Activated naive CD4-positive, alpha-beta T cell treated with Interleukin-2 at 50 U/mL for 16 hours (primary cell): ENCODE measurements at regions not wholly inside any gene's neighbourhood (a gene's known extent, or its start where the extent isn't known, plus 50 kb on each side); places are given as distances from the start of the nearest gene placed in this dataset.
"Not testable (repeated sequence)": the region's sequence is repeated elsewhere in the genome, so short reads cannot be mapped to it uniquely, and the experiment has no call there.

Experiments used
- DNase-seq: peaks from one replicate; pipeline ENCODE4 v3.0.0-alpha.2; 2020

- DNase-seq = no peak
Observed at GRCh38 chr22:34765115-34765514, 300.8 kb upstream of the ISX start.

GRCh38 chr22:34769361-34769760 lies 296.6 kb upstream of the ISX start:
- DNase-seq = no peak

DNA sequence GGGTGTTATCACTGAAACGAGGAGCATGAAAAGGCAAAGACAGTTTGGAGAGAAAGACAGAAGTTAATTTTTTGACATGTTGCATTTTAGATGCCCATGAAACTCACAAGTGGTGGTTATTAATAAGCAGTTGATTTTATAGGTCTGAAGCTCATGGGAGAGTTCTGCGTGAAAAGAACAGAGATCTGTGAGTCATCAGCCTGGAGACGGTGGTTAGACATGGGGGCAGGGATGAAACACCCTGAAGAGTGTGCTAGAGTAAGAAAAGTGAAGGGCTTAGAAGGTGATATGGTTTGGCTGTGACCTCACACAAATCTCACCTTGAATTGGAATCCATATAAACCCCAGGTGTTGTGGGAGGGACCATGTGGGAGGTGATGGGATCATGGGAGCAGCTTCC lies 289.1 kb upstream of the ISX start:
- no peak for DNase-seq

- DNase-seq = no peak
Observed at GRCh38 chr22:34781681-34782080, 284.3 kb upstream of the ISX start.

DNA sequence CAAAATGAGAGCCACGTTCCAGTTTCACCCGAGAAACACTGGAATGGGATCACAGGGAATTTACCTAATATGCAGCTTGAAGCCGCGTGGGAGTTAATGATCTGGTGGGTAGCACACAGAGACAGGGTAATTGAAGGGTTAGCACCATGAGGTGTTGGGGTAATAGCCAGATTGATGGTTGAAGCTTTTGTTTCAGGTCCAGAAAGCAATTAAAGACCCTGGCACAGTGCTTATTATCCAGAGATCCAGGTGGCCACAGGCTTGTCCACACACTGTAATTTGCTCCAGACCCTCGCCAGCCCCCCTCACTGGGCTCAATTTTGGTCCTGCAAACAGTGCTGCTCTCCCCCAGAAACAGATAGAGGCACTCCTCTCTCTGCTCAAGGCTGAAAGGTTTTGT lies 282.5 kb upstream of the ISX start:
- DNase-seq = no peak

DNA sequence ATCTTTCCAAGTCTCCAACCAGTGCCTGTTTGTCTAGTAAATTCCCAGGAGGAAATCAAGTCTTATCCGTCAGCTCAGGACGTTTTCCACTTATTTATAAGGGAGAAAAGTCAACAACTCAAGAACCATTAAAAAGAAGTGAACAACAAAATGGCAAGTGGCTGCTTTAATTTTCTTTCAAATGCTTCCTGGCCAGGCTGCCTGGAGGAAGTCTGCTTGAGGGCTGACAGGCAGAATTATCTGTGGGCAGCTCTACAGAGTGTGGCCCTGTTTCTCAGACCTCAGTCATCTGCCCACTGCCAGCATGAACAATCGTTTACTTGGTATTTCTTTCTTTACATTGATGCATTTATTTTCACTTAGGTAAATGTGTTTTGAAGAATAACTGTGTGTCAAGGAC lies 281.9 kb upstream of the ISX start:
- DNase-seq = no peak

DNA sequence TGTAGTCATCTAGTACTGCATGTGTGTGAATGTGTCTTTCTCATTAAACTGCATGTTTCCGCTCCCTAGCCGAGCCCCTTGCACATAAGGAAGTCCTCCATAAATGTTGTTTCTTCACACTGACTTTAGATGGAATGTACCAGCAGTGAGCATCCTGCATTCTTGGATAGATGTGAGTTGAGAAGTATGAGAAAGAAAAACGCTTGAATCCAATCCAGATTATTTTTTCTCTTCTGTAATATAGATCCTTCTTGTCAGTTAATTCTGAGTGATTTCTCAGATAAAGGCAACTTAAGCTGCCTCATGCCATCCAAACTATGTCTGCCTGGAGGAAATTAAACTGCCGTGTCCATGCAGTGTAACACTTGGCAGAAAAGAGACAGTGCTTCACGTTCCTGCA lies 268.1 kb upstream of the ISX start:
- no peak for DNase-seq

- no peak for DNase-seq
Observed at GRCh38 chr22:34798605-34799004, 267.4 kb upstream of the ISX start.

GRCh38 chr22:34800260-34800980 lies 265.5 kb upstream of the ISX start:
- no peak for DNase-seq

DNA sequence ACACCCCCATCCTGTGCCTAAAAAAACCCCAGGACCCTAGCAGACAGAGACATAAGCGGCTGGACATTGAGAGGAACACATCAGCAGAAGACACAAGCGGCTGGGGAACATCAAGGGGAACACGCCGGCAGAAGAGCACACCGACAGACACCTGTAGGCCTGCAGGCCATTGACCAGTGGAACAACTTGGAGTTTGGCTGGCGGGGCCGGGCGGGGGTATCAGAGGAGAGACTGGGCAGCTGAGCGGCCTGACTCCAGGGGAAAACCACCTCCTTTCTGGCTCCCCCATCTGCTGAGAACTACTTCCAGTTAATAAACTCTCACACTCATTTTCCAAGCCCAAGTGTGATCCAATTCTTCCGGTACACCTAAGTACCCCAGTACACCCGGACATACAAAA lies 264.7 kb upstream of the ISX start:
- no peak for DNase-seq

DNA sequence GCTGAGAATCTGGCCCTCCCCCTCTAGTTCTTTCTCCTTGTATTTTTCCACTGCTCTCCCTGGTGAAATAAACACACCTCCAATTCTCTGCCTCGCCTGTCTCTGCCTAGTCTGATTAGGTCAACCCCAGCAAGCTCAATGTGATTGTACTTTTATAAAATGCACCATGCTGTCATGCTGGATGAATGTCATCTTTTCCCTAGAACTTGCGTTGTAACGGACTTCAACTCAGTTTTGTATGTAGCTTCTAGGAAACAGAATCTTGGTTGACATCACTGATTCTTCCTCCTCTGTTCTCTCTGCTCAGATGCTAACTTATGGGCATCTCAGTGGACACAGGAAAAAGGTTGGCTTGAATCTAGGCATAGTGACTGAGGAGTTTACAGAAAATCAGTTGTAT lies 261.9 kb upstream of the ISX start:
- DNase-seq = no peak

- no peak for DNase-seq
Observed at GRCh38 chr22:34804604-34805003, 261.4 kb upstream of the ISX start.

DNA sequence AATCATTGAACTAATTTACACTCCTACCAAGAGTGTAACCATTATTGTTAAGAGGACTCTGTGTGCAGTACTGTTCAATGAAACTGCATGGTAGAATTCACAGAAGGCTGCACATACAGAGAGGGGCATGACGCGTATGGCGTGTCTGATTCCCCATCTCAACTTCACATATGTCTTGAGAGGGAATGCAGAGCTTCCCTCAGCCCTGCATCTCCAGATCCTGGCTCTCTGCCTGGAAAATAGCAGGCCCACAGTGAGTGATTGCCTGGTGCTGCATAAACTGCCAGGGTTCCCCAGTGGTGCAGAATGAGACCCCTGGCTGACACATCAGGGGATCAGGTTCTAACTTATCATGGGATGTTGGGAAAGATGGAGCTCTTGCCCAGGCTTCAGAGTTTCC lies 260.2 kb upstream of the ISX start:
- DNase-seq = no peak

- no peak for DNase-seq
Observed at GRCh38 chr22:34808618-34809017, 257.3 kb upstream of the ISX start.

GRCh38 chr22:34812631-34813030 lies 253.3 kb upstream of the ISX start:
- no peak for DNase-seq

DNA sequence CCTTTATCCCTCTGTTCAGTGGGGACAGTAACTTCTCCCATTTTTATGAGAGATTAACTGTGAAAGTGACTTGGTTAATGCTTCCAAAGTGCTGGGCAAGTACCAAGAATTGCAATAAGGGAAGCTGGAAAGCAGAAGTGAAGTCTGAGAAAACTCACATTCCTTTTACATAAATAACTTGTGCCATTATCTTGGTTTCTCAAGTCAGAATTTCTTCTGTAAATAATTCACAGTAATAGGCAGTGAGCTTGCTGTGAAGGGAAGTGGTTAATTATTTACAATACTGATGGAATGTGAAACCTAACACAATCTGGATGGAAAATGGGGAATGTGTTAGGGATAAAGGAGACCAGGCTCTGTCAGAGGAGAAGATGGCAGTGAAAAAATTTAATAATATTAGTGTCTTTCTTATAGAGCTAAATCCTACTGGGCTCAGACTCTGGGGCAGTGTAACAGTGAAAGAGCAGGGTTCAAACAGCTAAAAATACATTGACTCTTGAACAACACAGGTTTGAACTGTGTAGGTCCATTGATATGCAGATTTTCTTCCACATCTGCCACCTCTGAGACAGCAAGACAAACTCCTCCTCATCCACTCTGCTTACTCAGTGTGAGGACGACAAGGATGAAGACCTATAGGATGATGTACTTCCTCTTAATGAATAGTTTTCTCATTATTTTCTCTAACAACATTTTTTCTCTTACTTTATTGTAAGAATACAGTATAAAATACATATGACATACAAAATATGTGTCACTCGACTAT lies 251.5 kb upstream of the ISX start:
- DNase-seq = no peak

GRCh38 chr22:34829485-34829884 lies 236.5 kb upstream of the ISX start:
- DNase-seq = no peak

GRCh38 chr22:34834059-34834458 lies 231.9 kb upstream of the ISX start:
- no peak for DNase-seq

DNA sequence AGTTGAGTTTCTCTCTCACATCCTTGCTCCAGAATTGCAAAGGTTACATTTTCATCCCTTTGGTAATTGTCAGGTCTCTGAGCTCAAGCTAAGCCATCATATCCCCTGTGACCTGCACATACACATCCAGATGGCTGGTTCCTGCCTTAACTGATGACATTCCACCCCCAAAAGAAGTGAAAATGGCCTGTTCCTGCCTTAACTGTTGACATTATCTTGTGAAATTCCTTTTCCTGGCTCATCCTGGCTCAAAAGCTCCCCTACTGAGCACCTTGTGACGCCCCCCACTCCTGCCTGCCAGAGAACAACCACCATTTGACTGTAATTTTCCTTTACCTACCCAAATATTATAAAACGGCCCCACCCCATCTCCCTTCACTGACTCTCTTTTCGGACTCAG lies 231.4 kb upstream of the ISX start:
- not testable (repeated sequence) for DNase-seq

DNA sequence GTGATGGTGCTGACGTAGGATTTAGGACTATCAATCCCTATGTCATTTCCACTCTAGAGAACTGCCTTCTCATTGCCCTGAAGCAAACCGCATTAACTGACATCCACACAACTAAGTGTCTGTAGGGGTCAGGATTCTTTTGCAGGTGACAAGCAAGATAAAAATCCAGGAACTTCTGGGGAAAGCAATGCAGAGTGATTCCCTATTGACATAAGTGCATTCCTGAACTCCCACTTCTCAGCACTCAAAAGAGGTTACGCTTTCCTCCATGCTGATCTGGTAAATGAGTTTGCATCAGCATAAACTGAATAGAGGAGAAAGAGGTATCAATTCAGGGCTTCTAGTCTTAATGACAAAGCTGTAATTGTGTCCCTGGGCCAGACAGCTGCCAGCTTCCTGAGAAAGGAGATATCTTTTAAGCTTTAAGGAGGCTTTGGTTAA lies 224.6 kb upstream of the ISX start:
- no peak for DNase-seq

- no peak for DNase-seq
Observed at GRCh38 chr22:34841911-34842310, 224.0 kb upstream of the ISX start.

DNA sequence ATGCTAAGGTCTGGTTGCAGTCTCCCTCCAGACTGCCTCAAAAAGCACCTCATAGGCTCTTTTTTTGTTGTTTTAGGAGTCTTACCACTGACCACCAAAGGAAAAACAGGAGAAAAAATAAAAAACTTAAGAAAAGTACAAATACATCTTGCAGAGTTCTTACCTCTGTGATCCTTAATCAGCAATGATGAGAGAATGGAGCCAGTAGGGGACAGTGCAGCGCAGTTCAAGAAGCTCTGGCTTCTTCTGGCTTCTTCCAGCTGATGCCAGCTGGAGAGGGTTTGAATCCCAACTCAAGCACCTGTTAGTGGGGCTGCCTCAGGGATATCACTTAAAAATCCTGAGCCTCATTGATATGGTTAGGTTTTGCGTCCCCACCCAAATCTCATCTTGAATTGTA lies 223.3 kb upstream of the ISX start:
- DNase-seq = no peak

GRCh38 chr22:34843743-34844142 lies 222.2 kb upstream of the ISX start:
- DNase-seq = not testable (repeated sequence)

GRCh38 chr22:34845391-34845790 lies 220.6 kb upstream of the ISX start:
- DNase-seq = no peak

DNA sequence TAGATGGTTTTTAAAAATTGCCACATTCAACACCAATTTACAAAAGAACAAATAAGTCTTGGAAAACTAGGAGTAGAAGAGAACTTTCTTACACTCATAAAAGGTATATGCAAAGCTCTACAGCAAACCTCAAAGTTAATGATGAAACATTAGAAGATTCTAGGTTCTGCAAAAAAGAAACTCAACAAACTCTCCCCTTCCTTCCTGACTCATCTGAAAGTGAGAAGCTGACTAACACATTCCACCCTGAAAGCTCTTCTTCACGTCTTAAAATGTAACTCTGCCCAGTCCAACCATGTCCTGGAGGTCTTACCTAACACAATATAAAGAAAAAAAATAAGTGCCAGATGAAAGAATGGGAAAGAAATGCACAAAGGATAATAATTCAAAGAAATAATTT lies 218.9 kb upstream of the ISX start:
- DNase-seq = no peak
